GM21381 (cell line): ENCODE measurements at regions not wholly inside any gene's neighbourhood (a gene's known extent, or its start where the extent isn't known, plus 50 kb on each side); places are given as distances from the start of the nearest gene placed in this dataset.

Experiments used
- ATAC-seq: cut with Tn5 transposase; IDR thresholded peaks from one replicate; pipeline ENCODE4 v1.9.1; 2021; ENCODE audit warnings: mild to moderate bottlenecking, moderate library complexity; ENCODE audit not compliant: unreplicated experiment

DNA sequence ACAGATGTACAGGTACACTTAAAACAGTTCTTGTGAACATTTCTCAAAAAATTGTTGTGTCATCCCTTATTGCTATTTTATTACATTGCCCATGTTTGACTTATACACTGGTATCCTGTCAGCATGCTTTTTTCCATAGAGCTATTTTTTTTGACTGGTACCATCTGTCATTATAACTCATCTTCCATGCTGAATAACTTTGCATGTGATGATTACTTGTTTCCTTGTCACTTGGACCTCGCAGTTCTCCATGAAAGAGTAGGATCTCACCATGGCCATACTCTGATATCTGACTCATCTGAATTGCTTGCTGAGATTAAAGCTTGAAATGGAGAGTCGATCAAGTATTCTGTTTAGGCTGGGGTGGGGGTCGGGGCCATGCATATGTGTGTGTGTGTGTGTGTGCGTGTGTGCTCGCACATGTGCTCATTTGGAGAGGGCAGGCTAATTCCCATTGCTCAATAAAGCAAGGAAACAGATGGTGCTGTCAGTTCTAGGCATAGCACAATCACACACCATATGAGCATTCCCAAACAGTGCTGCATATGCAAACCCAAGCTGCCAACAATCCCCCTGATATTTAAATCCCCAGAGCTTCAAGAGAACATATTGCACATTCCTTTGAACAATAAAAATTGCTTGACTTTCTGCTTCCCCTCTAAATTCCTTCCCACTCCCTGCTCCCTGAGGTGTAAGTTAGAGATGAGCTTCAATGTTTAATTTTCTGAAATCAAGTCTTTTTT lies 62.9 kb downstream of the NHLRC3 start:
- ATAC-seq, result no peak

DNA sequence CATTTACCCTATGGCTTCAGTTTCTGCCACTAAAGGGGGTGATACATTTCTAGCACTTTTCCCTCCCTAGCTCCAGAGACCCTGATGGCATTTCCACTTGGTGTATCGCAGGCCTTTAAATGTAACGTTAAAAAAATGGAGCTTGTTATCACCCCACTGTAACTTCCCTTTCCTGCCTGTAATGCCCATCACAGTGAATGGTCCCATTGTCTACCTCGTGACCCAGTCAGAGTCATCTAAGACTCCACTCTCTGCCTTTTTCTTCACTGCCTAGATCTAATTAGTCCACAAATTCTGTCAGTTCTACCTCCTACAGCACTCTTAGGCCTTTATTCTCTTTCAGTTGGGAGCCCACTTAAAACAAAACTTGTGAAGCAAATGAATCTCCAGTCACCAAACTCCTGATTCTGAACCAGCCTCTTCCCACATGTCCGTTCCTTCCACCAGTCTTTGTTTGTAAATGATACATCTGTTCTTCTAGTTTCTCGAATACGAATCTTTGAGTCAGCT lies 64.8 kb downstream of the NHLRC3 start:
- ATAC-seq, result no peak

DNA sequence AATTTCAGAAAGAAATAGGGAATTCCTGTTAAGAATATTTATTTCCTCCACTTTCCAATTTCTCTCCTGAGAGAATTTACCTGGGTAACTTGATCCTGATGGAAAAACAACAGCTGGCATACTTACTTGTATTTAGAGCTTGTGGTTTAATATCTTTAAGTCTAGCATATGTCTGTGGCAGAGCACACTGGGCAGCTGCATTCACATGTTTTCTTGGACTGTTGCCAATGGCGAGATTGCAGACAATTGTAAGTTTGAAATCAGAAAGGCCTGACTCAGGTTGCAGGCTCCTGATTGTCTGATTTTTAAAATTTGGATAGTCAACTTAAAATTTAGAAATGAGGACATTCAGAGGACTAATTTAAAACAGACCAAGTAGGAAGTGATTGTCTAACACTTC lies 66.9 kb downstream of the NHLRC3 start:
- ATAC-seq, result no peak

DNA sequence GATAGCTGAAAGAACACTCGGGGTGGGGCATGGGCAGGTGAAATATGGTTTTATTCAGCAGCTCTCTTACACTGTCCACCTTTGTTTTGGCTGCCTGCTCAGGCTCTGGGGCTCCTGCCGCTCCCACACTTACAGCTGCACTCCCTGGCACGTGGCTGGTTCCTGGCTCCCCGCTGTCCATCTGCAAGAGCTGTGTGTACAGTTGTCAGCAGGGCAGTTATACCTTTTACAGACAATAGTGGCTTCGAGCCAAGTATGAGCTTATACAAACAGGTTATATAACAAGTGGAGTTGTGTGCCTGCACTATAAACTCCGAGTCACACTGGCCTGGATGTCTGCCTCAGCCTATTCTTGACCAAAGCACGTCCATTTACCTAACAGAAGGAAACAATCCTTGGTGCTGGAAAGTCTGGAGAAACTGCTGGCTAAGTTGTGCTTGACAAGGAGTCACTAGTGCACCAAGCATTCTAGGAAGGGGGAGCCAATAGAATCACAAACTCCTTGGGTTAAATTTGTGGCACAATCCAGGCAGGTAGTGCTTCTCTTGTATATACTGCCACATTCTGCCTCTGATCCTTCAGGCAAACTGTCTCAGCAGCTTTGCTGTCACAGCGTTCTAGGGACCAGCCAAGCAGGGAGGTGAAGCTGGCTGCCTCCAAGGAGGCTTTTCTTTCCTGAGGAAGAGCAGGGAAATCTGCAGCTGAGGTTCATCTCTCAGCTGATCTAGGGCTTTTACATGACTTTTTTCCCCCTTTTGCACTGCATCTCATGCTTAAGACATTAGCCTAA lies 68.2 kb downstream of the NHLRC3 start:
- ATAC-seq, result no peak

DNA sequence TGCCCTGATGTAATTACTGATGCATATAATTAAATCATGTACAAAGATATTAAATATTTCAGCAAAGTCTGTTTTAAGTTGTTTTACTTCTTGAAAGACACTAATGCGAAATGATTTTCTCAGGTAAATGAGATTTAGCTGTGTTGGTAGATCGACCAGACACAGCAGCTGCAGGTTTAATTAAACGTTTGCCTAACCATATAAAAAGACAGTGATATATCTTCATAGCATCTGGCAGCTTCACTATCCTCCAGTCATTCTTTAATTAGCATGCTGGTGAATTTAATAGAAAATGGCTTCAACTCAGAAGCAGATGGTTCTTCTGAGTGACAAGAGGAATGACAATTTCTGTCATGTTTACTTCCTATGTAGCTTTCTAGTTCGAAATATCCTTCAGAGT lies 69.3 kb downstream of the NHLRC3 start:
- ATAC-seq, result no peak

DNA sequence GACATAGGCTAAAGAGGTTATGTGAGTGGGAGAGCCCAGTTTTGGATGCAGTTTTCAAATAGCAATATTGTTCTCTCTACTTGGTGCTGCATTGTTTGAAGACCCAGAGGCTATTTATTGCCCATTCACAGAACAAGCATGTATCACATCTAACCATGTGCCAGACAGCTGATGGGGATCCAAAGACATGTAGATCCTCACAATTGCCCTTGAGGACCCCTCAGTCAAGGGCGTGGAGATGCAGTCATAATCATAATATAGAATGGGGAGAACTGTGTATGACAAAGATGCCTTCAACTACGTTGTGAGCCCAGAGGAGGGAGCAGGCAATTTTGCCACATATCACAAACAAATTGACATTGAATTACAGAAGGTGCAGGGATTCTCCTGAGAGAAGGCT lies 70.5 kb downstream of the NHLRC3 start:
- no peak for ATAC-seq

DNA sequence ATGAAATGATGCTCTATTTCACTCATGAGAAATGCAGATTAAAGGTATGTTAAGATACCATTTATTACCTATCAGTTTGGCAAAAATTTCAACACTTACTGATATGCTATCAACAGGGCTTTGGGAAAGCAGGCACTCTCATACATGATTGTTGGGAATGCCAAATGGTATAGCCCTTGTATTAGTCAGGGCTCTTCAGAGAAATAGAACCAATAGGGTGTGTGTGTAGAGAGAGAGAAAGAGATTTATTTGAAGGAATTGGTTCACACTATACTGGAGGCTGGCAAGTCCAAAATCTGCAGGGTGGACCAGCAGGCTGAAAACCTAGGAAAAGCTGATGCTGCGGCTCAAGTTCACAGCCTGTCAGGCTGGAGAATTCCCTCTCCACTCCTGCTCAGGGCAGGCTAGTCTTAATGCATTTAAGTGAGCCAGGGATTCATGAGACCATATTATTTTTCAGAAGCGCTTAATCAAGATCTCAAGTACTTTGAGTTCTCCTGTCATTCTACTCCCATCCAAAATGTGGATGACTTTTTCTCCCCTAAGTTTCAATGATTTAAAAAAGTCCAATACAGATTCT lies 72.4 kb downstream of the NHLRC3 start:
- no peak for ATAC-seq

DNA sequence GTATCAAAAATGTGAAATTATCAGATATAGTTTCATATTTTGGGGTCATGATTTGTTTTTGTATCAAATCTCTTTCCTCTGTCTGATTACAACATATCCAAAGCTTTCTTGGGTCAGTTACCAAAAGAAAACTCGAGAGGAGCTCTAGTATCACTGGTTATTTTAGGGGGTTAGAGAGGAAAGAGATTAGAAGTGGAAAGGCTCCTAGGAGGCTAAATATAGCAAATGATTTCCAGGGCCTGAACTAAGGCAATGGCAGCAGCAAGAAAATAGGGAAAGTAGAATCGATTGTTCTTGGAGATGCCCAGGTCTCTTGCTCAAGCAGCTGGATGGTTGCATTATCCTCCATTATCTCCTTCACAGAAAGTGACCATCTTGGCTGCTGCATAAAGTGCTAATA lies 72.9 kb downstream of the NHLRC3 start:
- no peak for ATAC-seq

DNA sequence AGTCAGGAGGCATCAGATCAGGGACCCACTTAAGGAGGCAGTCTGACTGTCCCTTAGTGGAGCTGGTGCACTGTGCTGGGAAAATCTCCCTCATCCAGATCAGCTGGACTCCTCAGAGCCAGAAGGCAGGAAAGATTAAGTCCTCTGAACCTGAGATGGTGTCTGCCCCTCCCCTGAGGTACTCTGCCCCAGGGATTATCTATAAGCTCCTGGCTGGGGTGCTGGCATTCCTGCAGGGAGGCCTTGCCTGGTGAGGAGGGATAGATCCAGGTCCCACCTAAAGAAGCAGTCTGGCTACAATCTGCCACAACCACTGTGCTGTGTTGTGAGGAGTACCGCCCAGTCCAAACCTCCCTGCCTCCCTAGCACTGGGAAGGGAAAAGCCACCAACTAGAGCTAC lies 81.2 kb downstream of the NHLRC3 start:
- no peak for ATAC-seq

DNA sequence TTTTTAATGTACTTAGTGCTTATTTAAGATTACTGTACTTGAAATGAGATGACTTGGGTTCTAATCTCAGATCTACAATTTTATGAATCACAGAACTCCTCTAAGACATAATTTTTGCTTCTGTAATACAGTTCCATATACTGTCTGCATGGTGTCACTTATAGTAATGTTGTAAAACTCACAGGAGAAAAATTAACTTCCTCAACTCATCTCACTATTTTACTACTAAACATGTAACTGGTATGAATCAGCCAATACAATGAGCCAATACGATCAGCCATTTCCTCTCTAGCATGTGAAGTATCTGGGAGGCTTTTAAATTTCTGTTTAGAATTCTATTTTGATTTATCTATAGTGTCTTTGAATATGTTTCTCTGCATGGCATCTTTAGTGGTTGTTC lies 85.3 kb downstream of the NHLRC3 start:
- ATAC-seq, result no peak

DNA sequence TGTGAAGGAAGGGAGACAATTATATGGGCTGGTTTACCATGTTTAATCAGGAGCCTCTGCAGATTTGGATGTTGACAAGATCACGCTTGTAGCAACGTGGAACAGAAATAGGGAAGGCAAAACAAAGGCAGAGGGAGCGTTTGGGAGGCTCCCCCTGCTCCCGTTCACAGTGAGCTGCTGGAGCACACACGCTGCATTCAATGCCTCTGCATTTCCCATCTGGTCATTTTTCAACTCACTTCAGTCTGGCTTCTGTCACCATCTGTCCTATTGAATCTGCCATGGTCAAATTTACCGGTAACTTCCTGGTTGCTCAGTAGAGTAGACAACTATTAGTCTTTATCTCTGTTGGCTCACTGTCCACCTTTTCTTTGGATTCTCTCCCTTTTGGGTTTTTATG lies 91.0 kb downstream of the NHLRC3 start:
- ATAC-seq, result no peak

DNA sequence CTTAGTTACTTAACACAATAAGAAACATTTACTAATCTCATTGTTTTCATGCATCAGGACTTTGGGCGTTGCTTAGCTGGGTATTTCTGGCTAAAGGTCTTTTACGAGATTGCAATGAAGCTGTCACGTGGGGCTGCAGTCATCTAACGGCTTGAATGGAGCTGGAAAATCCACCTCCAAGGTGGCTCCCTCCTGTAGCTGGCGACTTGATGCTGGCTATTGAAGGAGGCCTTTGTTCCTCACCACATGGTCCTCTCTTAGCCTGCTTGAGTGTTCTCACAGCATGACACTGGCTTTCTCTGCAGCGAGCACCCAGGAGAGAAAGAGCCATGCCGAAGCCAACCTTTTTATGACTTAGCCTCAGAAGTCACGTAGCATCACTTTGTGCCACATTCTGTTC lies 92.0 kb downstream of the NHLRC3 start:
- no peak for ATAC-seq

DNA sequence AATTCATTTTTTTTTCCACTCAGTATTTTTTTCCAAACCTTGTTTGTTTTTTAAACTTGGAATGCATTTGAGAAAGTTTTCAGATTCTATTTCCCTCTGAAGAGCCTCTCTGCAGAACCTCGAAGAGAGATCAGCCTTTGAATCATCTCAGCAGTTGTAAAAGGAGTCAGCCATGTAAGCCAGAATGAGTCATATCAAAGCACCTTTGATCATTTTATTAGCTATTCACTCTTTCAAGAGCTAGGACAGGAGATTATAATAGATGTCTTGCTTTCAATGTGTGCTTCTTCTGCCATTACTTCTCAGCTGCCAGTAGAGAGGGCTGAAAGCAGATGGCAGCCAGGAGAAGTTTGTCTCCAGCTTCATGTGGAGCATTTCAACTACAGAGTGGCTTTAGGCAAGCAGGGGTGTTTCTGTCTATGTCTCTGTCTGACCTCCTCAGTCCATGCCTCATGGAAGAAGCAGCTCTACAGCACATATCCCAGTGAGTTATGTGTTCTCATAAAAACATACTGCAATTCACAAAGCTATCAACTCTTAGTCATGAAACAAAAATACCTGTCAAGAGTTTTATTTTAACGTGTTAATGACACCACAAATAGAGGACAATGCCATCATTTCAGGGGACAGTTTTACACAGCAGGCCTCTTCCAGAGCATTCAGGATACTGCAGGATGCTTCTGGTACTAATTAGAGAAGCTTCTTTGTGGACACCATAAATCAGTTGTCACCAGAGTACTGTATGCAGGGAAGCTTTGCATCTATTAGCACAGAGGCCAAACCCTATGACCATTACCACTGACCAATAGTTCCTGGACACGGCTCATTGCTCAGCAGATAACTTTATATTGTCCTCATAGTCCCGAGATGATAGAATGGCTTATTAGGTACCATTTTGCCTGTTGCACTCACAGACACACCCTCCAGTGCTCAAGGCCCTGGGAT lies 94.3 kb downstream of the NHLRC3 start:
- no peak for ATAC-seq

DNA sequence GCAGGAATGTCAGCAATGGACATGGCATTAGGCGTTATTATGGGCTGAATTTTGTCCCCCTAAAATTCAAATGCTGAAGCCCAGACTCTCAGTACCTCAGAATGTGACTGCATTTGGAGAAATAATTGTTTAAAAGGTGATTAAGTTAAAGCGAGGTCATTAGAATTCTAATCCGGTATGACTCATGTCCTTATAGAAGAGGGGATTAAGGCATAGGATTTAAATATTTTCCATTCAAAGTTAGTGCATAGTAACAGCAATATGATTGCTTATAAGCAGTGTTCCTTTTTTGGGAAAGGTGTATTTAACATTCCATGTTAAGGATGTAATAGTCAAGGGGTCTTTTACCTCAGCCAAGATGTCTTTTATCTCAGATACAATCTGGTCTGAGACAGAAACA lies 95.5 kb downstream of the NHLRC3 start:
- ATAC-seq, result no peak

DNA sequence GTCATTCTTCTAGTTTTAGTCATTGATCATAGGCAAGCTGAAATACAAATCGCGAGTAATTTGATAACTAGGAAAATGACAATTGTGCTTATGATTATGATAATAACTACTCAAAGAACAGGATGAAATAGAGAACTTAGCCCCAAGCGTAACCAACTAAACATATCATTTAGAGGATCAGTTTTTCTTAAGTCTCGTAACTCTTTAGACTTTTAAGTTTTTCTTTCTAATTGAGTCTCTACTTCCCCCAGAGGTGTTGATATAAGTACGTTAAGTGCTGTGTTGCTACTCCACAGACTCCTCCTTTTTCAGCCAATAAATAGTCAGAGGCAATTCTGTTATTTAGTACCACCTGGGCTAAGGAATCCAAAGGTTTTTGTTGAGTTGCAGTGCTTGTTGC lies 96.3 kb downstream of the NHLRC3 start:
- no peak for ATAC-seq

DNA sequence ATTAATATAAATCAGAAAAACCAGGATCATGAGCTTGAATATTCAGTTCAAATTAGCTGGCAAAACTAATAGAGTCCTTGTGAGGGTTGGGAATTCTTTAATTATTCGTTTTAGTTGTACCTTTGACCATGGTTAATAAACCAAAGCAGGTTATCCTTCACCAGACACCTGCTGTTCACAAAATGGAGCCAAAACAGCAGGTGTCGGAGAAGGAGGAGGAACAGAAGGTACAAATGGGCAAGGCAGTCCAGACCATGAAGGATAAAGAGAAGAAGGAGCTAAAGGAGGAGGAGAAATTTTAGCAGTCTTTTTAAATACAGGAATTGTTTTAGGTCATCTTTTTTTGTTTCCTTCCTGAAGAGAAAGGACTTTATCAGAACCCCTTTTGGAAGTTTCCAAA lies 106.1 kb downstream of the NHLRC3 start:
- no peak for ATAC-seq

DNA sequence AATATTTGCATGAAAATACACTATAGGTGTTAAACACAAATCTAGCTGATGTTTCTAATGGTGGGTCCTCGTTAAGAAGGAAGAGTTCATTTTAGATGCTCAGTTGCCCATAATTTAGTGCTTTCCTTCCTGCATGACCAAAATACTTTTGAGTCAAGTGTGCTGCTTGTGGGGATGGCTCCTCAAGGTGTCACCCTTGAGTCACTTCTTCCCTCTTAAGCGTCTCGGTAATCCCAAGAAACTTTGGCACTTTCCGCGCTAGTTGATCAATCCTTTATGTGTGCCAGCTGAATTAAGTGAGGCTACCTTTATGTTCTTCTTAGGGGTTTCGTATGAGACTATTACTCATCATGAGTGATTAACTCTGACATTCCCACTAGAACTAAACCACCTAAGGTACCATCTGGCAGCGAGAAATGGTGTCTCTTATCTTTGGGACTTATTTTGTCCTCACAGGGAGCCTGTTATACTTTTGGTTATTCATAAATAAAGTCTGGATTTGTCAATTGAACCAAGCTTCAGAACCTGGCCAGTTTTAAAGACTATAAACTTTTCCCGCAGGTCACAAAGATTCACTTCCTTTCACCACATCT lies 106.8 kb downstream of the NHLRC3 start:
- ATAC-seq, result no peak

DNA sequence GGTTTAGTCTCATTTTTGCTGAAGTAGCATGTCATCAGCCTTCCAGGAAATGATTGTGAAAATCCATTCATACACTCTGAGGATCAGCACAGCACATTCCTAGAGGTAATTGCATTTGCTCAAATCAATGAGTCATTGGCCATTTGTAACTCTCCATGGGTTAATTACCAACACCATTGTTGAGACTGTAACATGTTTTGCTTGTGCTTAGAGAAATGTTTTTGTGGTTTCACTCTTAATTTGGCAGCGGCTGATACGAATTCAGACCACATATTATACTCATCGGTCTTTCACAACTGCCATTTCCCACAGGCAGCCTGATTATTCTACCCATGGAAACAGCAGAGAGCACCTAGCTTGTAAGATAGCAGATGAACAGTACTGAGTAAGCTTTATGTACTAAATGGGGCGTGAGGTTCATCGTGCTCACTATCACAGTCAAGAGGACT lies 110.3 kb downstream of the NHLRC3 start:
- no peak for ATAC-seq

DNA sequence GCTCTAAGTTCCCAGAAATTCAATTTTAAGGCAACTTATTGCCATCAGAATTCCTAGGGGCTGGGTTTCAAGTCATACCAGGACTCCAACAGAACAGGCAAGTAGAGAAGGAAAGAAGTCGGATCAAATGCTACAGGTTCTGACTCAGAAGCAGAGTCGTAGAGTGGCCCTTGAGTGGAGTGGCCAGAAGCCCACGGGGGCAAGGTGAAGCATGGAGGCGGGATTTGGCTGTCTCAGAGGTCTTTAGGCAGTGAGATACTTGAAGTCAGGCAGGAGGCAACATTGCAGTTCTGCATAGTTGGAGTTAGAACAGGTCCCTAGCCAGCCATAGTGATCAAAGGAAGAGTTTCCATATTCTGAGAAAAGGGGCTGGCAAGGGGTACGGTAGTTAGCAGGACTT lies 111.6 kb downstream of the NHLRC3 start:
- ATAC-seq, result no peak

DNA sequence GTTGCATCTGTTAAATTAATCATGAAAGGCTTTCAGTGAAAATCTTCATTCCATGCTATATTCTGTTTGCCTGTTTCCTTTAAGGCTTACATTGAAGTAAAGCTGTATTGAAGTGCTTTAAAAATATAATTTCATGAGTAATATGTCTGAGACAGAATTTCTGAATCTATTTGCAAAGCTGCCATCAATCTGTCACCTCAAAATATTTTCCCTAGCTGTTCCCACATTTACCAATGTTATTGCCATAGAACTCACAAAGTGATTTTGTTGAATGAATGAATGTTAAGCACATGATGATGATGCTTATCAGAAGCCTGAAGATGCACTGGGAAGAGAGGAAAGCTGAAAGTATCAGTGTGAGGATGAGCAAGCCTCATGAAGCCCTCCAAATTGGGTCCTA lies 115.8 kb downstream of the NHLRC3 start:
- no peak for ATAC-seq
